ENCODE measurements at regions not wholly inside any gene's neighbourhood (a gene's known extent, or its start where the extent isn't known, plus 50 kb on each side); places are given as distances from the start of the nearest gene placed in this dataset.

- no peak for TF ChIP-seq ELF2 (CRISPR knock-in tag; IDR thresholded peaks at IDR 0.05)
- no peak for TF ChIP-seq CREB1 (IDR thresholded peaks at IDR 0.05)
- no peak for TF ChIP-seq CREB1 (CRISPR knock-in tag; IDR thresholded peaks at IDR 0.05)
- TF ChIP-seq RAD51 (IDR thresholded peaks at IDR 0.05; ENCODE audit: borderline replicate concordance, low read depth): no peak
- TF ChIP-seq FOXP4 (CRISPR knock-in tag; IDR thresholded peaks at IDR 0.05; ENCODE audit: borderline replicate concordance): no peak
- TF ChIP-seq MAFF (IDR thresholded peaks at IDR 0.05; ENCODE audit: low read length): no peak
- no peak for TF ChIP-seq CTCF (IDR thresholded peaks at IDR 0.05 in 2 of 3, conservative IDR thresholded peaks at IDR 0.05 in 1 of 3; ENCODE audit: insufficient read depth in 2 of 3, low read depth in 1 of 3, low read length in 3 of 3)
- no peak for TF ChIP-seq ZNF77 (CRISPR knock-in tag; IDR thresholded peaks at IDR 0.05)
Measured at GRCh38 chrX:125977851-125978250, 188.2 kb downstream of the DCAF12L2 start.
